Fibroblast of lung (primary cell): ENCODE measurements at regions not wholly inside any gene's neighbourhood (a gene's known extent, or its start where the extent isn't known, plus 50 kb on each side); places are given as distances from the start of the nearest gene placed in this dataset.

Experiments used
- EZH2 ChIP-seq: IDR thresholded peaks from 2 replicates; pipeline ENCODE4 v1.5.1; 2012; ENCODE audit warnings: low read length, control low read depth, mild to moderate bottlenecking; ENCODE audit errors: missing control alignments
- TF ChIP-seq, protein P1 (sequence below), 2 donors: IDR thresholded peaks in 1 of 2; conservative IDR thresholded peaks in 1 of 2; 1 replicate in 1 of 2; 2 replicates in 1 of 2; pipeline ENCODE4 v1.5.1; 2011 to 2012; ENCODE audit warnings: low read length in 2 of 2, control low read depth in 1 of 2, inconsistent platforms in 1 of 2, low read depth in 1 of 2, mild to moderate bottlenecking in 1 of 2

DNA sequence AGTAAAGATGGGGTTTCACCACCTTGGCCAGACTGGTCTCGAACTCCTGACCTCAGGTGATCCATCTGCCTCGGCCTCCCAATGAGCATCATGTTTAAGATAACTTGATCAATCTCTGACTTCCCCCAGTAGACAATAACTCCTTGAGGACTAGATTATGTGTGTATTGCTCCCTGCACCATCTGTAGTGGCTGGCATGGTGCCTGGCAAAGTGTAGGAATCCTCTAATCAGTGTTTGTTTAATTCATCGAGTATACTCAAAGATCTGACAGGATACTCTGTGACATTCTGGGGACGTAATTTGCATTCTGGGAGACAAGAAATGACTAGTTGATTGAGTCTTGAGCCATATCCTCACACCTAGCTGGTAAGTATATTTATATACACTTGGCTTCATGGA, 873.5 kb upstream of the TMEM132C start:
- TF ChIP-seq, protein P1, sequence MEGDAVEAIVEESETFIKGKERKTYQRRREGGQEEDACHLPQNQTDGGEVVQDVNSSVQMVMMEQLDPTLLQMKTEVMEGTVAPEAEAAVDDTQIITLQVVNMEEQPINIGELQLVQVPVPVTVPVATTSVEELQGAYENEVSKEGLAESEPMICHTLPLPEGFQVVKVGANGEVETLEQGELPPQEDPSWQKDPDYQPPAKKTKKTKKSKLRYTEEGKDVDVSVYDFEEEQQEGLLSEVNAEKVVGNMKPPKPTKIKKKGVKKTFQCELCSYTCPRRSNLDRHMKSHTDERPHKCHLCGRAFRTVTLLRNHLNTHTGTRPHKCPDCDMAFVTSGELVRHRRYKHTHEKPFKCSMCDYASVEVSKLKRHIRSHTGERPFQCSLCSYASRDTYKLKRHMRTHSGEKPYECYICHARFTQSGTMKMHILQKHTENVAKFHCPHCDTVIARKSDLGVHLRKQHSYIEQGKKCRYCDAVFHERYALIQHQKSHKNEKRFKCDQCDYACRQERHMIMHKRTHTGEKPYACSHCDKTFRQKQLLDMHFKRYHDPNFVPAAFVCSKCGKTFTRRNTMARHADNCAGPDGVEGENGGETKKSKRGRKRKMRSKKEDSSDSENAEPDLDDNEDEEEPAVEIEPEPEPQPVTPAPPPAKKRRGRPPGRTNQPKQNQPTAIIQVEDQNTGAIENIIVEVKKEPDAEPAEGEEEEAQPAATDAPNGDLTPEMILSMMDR (conservative IDR thresholded peaks at IDR 0.05 in 1 of 2, IDR thresholded peaks at IDR 0.05 in 1 of 2; ENCODE audit: low read depth in 1 of 2, low read length in 2 of 2) = no peak
- no peak for TF ChIP-seq EZH2
